ENCODE measurements at regions not wholly inside any gene's neighbourhood (a gene's known extent, or its start where the extent isn't known, plus 50 kb on each side); places are given as distances from the start of the nearest gene placed in this dataset.

DNA sequence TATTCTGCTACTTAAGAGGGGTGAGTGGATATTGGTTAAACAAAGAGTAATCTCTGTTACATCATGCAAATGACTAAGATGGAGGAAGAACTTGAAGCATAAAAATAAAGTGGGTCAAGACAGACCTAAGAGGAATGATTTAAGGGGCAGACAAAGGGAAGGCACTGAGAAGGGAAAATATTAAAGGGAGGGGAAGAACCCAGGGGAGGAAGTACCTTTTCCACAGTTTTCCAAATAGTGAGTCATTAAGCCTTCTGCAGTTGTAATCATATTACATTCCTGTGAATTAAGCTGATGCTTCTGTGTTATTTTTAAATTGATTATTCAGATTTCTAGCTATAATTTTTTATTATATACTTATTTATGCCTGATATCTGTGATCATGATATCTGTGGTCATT is 253.3 kb downstream of the CENPC start (continued):
- no peak for TF ChIP-seq GABPA (IDR thresholded peaks at IDR 0.05; ENCODE audit: low read depth, low read length)
- TF ChIP-seq GABPA (CRISPR knock-in tag; IDR thresholded peaks at IDR 0.05; ENCODE audit: low read depth) = no peak

GRCh38 chr4:67291644-67292043 is 253.7 kb downstream of the CENPC start:
- no peak for ATAC-seq
- Histone ChIP-seq H3K9ac (ENCODE audit: insufficient read depth, low read depth, low read length) (no peak overlapping the region), H3K4me1 (ENCODE audit: insufficient read depth, low read length) (no peaks in the 10 kb centered on the region), H3K79me2 (ENCODE audit: insufficient read depth, low read length) (no peaks in the 10 kb centered on the region), H3K4me2 (ENCODE audit: low read depth, low read length) (no peak overlapping the region), H3K4me3 (replicated peaks in 1 of 3; ENCODE audit: insufficient read depth in 1 of 3, low read depth in 2 of 3, low read length in 3 of 3) (no peak overlapping the region), H2AFZ (ENCODE audit: low read length) (no peak overlapping the region), H3K9me3 (ENCODE audit: low read length) (no peaks in the 10 kb centered on the region), H3K36me3 (replicated peaks in 1 of 2; ENCODE audit: control insufficient read depth in 1 of 2, insufficient read depth in 2 of 2, low read length in 2 of 2) (no peaks in the 10 kb centered on the region), H4K20me1 (ENCODE audit: insufficient read depth, low read length) (no peaks in the 10 kb centered on the region), H3K27ac (ENCODE audit: extremely low read length, insufficient read depth, low read length) (no peak overlapping the region), H3K27me3 (ENCODE audit: control insufficient read depth in 1 of 2, insufficient read depth in 2 of 2, low read length in 2 of 2) (no peaks in the 10 kb centered on the region)
- 3% methylated on average over 4 of the region's 4 CpGs for WGBS (ENCODE audit: low lambda C conversion rate)
- POLR2A ChIA-PET = no interaction called here
- intact Hi-C loops (cut with micrococcal nuclease; ENCODE audit: unreplicated experiment) = no loop called here
- BruUV-seq (replicated peaks) = no TSS peak
- no peak for FAIRE-seq
- no peak for DNase-seq (ENCODE audit: low spot score)
- in situ Hi-C loops (cut with HindIII; ENCODE audit: extremely low pct_ligation_motif_present, low pct_unique_long_range_greater_than_20kb) = no loop called here
- CTCF ChIA-PET (ENCODE audit: low intra/inter-chr PET ratio, low total read pairs) = no interaction called here
- TF ChIP-seq NFKB2 (CRISPR knock-in tag; IDR thresholded peaks at IDR 0.05; ENCODE audit: borderline replicate concordance) (no peak), TBX3 (IDR thresholded peaks at IDR 0.05; ENCODE audit: borderline replicate concordance) (no peak), RCOR2 (CRISPR knock-in tag; IDR thresholded peaks at IDR 0.05) (no peak), ZFP37 (CRISPR knock-in tag; IDR thresholded peaks at IDR 0.05; ENCODE audit: borderline replicate concordance) (no peak), ZNF776 (CRISPR knock-in tag; IDR thresholded peaks at IDR 0.05) (no peak), ZNF451 (CRISPR knock-in tag; IDR thresholded peaks at IDR 0.05) (no peak), ARID4A (CRISPR knock-in tag; IDR thresholded peaks at IDR 0.05; ENCODE audit: borderline replicate concordance) (no peak), HOXA9 (CRISPR knock-in tag; IDR thresholded peaks at IDR 0.05; ENCODE audit: borderline replicate concordance) (no peak), SIX1 (CRISPR knock-in tag; IDR thresholded peaks at IDR 0.05; ENCODE audit: borderline replicate concordance) (no peak), ZNF383 (CRISPR knock-in tag; IDR thresholded peaks at IDR 0.05; ENCODE audit: borderline replicate concordance) (no peak), NFIB (CRISPR knock-in tag; IDR thresholded peaks at IDR 0.05; ENCODE audit: borderline replicate concordance) (no peak), MAFF (IDR thresholded peaks at IDR 0.05; ENCODE audit: low read depth, low read length) (no peak), BRF2 (CRISPR knock-in tag; IDR thresholded peaks at IDR 0.05) (no peak), DR1 (CRISPR knock-in tag; IDR thresholded peaks at IDR 0.05) (no peak), AHR (CRISPR knock-in tag; IDR thresholded peaks at IDR 0.05) (no peak), ZNF83 (CRISPR knock-in tag; IDR thresholded peaks at IDR 0.05; ENCODE audit: borderline replicate concordance) (no peak)
- TF ChIP-seq, protein P1, sequence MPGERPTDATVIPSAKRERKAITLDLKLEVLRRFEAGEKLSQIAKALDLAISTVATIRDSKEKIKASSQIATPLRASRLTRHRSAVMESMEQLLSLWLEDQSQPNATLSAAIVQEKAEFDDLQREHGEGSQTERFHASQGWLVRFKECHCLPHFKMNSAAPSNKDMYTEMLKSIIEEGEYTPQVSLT (CRISPR knock-in tag; IDR thresholded peaks at IDR 0.05; ENCODE audit: borderline replicate concordance, low read depth) = no peak

Data from HepG2 (cell line).